ENCODE measurements at regions not wholly inside any gene's neighbourhood (a gene's known extent, or its start where the extent isn't known, plus 50 kb on each side); places are given as distances from the start of the nearest gene placed in this dataset.

DNA sequence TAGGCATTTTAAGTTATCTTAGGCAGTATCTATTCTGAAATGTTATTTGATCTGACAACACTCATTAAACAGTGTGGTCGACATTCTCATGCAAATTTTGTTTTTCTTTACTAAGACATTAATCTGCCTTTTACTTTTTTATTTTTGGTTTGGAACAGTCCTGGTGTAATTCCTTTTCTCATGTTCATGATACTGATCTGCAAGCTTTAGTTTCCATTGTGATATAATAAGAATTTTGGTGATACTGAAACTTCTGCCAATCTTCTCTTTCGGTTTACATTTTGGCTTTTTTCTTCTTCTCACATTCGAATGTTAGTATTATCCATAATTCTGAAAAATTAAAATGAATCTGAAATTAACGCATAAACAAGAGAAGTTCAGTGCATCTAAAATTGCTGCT lies 281.9 kb upstream of the MTPN start:
- TF ChIP-seq, protein P1, sequence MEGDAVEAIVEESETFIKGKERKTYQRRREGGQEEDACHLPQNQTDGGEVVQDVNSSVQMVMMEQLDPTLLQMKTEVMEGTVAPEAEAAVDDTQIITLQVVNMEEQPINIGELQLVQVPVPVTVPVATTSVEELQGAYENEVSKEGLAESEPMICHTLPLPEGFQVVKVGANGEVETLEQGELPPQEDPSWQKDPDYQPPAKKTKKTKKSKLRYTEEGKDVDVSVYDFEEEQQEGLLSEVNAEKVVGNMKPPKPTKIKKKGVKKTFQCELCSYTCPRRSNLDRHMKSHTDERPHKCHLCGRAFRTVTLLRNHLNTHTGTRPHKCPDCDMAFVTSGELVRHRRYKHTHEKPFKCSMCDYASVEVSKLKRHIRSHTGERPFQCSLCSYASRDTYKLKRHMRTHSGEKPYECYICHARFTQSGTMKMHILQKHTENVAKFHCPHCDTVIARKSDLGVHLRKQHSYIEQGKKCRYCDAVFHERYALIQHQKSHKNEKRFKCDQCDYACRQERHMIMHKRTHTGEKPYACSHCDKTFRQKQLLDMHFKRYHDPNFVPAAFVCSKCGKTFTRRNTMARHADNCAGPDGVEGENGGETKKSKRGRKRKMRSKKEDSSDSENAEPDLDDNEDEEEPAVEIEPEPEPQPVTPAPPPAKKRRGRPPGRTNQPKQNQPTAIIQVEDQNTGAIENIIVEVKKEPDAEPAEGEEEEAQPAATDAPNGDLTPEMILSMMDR (IDR thresholded peaks at IDR 0.05): no peak
- no peak for TF ChIP-seq POLR2A (IDR thresholded peaks at IDR 0.05)

Data from prostate gland (tissue), 2 donors.